Activated T-cell treated with anti-CD3 and anti-CD28 coated beads, Interleukin-2, amount 50 U/mL, for 48 hours (primary cell): ENCODE measurements at regions not wholly inside any gene's neighbourhood (a gene's known extent, or its start where the extent isn't known, plus 50 kb on each side); places are given as distances from the start of the nearest gene placed in this dataset.

Experiments used
- DNase-seq, 2 experiments: peaks; one replicate each; pipeline ENCODE4 v3.0.0-alpha.2; 2020

DNA sequence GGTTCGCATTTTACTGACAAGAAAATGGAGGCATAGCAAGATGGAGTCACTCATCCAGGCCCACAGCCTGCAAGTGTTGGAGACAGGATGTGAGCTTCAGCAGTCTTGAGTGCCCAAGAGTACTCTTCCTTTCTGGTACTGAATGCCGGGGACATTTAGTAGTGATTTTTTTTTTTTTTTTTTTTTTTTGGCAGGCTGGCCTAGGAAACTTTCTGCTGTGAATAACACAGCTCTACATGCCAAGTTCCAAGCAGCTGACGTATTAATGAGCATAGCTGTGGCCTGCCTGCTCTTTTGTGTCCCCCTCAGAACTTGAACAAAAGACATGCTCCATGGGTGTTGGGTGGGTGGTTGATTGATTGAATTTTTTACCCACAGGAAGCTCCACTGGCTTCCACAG lies 195.5 kb upstream of the CADM1 start:
- DNase-seq, result no peak

DNA sequence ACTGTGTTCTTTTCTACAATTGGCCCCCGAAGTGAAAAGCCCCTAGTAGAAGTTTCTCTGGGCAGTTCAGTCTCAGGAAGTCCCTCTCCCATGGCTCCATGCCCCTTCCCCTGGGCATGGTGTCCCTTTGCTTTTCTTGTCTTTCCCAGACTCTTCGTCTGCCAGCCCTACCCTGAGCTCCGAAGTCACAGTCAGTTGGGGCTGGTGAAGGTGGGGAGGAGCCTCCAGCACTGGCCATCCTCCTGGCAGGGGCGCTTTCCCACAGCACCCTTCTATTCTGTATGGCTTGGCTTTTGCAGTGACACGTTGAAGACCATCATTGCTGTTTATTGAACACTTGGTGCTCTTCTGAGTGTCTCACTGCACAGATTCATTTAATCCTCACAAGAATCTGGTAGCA lies 195.1 kb upstream of the CADM1 start:
- DNase-seq, result no peak

DNA sequence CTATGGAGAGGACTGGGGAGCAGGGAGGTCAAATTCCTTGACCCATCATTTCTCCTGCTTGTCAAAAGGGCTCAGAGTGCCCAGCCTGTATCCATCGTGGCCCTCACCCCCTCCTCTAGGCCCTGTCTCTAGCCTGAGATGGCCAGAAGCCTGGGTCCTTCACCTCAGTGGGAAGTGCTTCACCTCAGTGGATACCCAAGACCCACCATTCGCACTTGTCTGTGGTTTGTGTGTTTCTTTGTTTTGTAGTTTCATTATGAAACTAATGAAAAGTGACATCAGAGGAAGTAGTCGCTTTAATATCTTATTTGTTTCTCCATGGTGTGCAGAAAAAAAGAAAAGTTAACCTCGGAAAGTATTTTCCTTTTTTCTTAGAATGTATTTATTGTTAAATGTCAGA lies 194.0 kb upstream of the CADM1 start:
- no peak for DNase-seq

DNA sequence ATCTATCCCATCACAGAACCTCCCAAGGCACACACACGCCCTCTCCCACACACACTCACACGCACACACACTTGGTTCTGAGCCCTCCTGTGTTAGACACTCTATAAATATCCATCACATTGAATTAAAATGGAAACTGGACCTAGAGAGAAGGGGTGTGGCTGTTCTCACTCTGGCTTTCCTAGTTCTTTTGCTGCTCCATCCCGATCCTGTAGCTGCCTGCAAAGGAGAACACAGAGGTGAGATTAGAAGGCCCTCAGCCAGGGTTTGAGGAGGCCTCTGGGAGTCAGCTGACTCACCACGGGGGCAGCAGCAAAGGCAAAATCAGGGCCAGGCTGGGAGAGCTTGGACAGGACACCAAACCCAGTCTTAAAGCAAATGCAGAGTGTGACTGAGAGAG lies 192.3 kb upstream of the CADM1 start:
- DNase-seq, result no peak

DNA sequence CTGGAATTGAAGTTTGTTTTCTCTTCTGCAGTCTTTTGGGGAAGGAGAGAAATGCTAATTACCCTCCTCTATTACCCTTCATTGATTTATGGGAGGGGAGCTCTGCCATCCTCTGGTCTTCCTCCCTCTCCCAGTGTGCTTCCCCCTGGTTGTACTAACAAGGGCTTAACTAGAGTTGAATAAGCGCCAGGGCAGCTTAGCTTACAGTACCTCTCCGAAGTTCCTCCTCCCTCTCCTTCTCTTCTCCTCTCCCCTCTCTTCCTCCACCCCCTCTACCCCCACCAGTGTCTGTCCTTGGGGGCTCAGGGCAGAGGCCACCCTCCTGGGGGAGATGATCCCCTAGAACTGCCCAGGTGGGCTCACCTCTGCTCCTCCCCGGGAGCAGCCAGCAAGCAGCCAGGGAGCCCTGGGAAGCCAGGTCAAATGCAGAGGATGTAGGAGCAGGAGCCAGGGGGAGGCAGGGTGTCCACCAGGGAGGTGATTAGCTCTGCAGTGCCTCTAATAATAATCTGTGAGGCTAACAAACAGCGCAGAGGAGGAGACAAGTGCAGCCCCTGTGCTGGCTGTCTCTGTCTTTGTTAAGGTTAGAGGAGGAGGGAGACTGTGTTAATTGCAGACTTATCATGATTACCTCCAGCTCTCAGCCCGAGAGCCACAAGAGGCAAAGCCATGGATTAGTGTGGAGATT lies 191.6 kb upstream of the CADM1 start:
- DNase-seq, result no peak

DNA sequence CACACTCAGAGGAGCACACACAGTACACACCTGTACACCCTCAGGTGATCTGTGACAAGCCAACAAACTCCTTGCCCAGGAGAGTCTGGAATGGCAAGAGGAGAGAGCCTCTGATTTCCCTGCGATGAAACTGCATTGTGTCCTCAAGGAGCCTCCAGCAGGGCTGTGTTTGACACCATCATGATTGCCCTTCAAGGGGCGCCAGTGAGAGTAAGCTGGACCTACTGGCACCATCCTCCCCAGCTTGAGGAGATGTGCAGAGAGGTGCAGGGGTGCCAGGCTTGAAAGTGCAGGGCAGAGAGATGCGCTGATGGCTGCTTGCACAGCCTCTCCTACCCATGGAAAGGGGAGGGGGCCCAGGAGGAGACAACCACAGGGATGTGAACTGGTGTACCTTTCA lies 188.8 kb upstream of the CADM1 start:
- DNase-seq, result no peak

DNA sequence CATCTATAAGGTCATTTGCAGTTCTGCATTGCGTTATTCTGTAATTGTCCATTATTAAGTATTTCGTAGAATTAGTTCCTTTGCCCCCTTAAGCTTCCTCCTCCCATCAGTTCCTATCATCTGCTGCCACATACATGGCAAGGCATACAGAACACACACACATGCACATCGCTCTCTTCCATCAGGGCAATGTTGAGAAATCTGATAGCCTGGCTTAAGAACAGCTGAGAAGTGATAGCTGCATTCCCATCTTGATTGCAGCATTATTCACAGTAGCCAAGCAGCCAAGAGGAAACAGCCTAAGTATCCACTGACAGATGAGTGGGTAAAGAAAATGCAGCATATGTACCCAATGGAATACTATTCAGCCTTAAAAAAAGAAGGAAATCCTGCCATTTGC lies 186.8 kb upstream of the CADM1 start:
- no peak for DNase-seq

DNA sequence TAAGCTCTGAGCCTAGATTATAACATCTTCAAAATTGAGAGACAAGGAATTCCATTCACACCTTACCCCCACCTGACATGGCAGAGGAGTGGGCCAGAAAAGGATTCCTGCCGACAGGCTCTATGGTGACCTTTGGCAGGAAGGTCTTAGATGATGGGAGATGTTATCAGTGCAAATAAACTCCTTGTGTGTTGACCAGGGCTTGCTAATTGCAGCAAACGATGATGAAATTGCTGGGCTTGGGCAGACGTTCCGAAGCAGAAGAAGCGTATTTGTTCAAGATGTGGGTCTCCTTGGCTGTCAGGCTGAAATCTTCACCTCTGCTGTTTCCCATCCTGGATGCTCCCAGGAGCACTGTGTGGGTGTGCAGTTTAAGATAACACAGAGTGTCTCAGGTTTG lies 183.7 kb upstream of the CADM1 start:
- DNase-seq, result no peak

DNA sequence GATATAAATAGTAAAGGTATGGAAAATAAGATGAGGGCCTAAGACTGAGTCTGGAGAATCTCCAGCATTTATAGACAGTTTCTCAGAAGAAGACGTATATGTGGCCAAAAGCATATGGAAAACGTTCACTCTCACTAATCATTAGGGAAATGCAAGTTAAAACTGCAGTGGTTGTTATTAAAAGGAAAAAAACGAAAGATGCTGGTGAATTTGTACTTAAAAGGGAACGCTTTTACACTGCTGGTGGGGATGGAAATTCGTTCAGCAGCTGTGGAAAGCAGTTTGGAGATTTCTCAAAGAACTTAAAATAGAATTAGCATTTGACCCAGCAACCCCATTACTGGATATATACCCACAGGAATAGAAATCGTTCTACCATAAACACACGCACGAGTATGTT lies 180.5 kb upstream of the CADM1 start:
- DNase-seq, result no peak

DNA sequence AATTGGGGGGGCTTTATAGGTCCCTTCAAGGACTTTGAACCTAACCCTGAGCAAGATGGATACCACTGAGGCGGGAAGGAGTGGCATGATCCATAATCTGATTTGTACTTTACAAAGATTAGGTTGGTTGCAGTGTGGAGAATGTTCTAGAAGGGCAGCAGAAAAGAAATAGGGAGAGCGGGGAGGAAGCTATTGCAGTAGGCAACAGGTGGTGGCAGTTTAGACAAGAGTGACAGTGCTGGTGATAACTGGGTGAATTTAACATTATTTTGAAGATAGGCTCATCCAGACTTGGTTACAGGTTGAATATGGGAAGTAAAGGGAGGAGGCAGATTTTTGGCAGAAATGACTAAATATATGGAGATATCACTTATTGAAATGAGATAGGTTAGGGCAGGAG lies 179.9 kb upstream of the CADM1 start:
- DNase-seq, result no peak

DNA sequence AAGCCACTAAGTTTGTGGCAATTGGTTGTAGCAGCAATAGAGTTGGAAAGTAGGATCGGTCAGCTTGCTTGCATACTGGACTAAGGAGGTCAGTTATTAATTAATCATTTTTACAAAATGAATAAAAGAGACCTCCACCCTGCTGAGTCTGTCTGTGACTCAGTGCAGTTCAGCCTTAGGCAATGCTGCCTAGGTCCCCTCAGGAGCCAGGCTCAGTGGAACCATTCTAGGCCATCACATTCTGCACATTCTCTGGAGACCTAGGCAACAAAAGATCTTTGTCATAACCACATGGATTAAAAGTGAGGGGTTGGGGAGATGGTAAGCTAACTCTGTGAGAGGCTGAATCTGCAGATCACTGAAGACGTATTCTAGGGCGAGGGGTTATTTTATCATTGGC lies 178.7 kb upstream of the CADM1 start:
- DNase-seq, result no peak

DNA sequence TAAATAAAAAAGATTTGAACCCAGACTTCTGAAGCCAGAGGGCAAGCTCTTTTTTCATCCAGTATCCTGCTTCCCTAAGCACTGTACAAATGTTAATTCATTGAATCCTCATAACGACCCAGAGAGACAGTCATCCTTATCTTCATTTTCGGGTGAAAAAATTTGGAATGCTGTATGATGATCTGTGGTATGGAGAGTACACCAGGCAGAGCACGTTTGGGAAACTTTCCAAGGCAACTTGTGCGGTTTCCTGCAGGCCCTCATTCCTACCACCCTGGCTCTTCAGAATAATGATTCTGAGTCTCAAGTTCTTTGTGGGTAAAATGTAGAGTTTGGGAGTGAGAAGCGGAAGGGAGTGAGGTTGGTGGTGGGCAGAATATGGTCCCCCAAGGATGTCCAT lies 177.9 kb upstream of the CADM1 start:
- DNase-seq, result no peak

DNA sequence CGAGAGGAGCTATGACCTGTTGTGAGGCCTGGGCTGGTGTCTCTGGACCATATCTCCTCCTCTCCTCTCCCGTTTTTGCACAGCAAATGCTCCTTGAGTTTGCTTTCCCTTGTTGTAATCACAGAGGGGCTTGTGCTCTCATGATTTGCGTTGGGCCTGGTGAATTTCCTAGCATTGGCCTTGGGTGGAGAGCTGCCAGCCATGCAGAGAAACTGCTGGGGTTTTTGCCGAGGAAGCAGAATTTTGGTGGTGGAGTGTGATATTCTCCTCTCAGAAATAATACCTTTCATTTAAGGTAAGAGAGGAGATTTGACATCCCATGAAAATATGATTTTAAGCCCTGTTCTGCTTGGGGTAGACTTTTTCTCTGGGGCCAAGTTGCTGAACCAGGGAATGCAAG lies 175.7 kb upstream of the CADM1 start:
- no peak for DNase-seq

DNA sequence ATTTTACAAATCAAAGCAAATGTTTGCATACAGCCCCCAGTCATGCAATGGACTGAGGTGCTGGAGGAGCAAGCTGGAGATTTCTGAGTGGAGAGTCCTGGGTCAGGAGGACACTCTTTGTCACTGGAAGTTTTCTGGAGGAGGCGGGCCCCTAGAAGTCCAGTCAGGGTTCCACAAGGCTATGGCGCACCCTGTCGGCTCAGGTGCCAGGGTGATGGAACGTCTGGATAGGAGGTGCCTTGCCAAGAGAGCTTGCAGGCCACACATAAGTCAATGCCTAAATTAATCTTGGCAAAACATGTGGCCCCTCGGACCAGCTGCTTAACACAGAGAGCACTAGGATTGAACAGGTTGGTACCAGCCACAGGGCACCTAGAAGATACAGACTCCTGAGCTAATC lies 174.7 kb upstream of the CADM1 start:
- no peak for DNase-seq

DNA sequence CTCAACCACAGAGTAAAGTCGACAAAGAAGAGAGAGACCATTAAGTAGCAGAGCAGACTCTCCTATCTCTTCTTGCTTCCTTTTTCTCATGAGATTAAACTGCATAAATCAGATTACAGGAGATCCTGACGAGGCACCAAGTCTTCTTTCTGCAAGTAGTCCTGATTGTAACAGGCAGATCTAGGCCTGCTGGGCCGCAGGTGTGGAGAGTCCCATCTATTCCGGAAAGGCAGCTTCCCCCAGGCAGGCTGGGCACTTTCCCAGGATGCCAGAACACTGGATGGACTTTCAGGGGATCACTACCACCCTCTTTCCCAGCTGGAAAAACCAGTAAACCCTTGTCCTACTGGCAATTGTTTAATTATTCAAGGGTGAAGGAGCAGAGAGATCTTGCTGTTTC lies 173.0 kb upstream of the CADM1 start:
- no peak for DNase-seq

DNA sequence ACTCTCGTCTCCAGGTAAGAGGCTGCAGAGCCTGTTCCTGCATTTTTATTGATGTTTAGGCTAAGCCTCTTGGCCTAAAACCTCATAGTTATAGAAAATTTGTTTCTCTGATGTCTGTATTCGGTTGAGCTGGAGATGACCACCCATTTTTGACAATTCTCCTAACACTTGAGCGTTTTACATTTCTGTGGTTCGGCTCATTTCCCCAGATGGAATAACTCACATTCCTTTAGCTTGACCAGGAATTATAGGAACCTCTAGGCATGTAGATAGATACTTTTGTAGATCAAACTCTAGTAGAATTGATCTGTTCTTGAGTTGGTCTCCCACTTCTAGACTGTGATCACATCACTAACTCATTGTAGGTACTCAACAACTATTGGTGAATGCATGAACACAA lies 172.6 kb upstream of the CADM1 start:
- DNase-seq, result no peak

DNA sequence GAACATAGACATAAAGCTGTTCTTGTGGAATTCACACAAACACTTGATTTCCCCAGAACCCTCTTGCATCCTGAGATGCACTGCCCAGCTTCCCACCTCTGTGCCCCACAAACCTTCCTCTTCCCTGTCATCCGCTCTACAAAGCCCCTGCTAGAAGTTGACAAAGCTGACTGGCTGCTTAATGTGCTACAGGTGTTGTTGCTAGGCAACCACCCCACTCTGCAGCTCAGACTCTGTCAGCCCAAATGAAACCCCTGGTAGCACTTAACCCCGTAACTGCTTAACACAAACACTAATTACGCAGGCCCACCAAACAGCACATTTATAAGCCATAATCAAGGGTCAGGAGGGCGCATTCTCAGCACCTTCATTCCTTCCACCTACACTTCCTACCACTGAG lies 172.0 kb upstream of the CADM1 start:
- DNase-seq, result no peak

DNA sequence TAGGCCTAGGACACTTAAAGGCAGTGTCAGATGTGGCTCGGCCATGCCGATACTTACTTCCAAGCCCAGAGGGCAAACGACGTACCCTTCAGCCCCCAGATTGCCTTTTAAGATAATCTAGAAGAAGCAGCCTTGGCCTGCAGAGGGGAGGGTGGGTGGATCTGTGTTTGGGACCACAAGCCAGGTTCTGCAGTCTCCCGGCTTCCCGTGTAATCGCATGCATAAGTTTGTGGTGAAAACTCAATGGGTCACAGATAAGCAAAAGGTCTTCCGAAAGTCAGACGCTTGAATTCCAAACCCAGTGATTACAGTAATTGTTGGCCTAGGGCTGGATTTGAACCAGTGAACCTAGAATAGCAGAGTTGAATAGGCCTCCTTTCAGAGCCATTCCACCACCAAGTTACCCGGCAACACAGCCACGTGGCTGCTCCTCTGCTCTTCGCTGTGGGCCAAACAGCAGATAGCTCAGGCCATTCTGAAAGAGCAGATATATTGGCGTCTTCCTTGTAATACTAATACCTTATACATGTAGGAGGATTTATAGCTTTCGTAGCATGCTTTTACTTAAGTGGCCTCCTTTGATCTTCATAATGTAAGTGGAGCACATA lies 170.8 kb upstream of the CADM1 start:
- no peak for DNase-seq

DNA sequence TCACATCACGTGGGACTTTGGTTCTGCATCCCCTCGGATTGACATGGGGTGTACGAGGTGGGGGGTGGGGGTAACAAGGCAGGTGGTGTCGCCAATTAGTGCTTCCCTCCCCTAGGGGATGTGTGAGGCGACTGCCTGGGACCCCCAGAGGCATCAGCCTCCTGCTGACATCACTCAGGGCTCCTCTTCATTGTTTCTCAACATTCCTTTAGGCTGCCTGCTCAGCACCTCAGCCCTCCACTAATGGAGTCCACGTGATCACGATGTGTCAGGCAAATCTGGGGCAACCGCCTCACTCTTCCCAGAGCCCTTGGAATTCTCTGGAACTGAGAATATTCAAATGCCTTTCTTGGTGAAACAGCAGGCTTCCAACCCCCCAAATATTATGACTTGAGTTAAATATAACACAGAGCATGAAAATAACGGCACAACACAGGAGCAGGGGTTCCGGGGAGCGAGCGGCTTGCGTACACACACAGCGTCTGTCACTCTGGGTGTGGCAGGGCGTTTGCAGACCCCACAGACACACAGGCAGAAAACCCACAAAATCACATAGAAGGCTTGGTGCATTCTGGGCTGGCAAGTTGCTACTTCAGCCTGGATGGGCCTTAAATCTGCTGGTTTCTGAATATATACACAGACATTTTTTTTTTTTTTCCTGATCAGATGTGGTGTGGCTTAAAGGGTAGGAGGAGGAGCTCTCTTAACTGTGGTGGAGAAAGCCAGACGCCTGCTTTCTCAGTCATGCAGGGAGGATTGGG lies 170.1 kb upstream of the CADM1 start:
- DNase-seq, result no peak

DNA sequence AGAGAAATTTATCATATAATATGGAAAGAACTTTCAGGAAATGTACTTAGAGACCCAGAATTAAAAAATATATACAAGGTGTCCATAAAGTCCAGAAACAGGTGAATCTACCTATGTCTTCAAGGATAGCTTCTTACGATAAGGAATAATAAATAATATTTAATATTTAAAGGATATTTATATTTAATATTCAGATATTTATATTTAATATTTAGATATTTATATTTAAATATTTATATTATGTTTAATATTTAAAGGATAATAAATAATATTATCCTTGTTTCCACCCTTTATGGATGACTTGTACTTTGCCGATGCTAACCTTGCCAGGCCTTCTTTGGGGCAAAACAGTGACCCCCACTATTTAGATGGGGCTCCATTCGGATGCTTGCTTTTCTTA lies 169.5 kb upstream of the CADM1 start:
- no peak for DNase-seq

DNA sequence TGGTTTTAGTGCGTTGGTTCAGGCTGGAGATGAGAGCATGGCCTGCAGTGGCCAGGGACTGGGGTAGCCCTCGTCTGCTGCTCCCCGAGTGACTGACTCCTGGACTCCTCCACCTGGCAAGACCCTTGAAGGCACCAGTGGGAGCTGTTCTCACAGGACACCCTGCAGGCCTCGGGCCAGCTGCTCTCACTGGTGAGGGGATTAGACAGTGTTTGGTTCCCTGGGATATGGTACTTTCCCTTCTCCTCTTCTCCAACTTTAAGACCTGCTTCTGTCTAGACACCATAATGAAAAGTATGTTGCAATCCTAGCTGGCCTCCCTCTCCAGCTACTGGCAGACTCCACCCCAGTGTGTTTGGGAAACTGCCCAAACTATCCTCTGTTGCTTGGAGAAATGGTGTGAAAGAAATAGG lies 168.8 kb upstream of the CADM1 start:
- DNase-seq, result no peak

DNA sequence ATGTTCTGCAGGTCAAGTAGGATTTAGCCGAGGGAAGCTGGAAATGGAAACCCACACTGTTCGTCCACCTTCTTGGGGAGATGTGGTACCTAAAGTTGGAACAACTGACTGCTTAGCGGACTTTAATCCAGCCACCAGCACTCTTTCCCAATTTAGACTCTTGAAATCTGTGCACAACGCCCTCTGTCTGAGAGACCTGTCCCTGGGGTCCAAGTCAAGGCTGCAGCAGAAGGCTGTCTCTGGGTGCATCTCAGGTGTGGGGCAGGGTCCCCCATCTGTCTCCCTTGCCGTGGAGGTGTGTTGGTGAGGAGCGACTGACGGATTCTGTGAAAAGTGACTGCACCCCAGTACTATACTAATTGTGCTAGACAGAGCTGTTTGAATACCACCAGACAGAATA lies 168.2 kb upstream of the CADM1 start:
- no peak for DNase-seq

DNA sequence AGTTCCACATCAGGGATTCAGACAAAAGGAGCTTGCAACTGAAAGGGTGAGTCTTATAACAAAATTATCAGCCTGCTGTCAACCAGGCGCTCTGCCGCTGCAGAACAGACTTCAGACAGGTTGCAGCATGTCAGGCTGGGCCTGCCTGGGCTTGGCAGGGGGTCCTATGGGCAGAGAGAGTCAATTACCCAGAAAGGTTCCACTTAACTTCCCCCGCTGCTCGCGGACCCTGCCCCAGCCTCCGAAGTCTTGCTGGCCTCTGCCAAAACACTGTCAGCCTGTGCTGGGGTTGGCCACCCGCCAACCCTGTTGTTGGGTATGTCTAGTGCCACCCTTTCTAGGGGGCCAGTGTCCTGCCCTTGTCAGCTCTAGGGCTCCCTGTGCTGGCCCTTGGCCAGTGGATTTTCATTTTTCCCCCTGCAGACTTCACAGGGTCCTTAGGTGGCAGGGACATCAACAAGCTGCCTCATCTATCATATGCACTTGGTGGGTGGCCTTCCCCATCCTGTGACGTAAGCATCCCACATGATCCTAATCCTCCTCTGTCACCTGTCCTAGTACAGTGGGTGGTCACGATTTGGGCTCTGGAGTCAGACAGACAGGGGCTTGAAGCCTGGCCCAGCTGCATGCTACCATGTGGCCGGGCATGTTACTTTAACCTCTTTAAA lies 166.5 kb upstream of the CADM1 start:
- DNase-seq, result no peak

DNA sequence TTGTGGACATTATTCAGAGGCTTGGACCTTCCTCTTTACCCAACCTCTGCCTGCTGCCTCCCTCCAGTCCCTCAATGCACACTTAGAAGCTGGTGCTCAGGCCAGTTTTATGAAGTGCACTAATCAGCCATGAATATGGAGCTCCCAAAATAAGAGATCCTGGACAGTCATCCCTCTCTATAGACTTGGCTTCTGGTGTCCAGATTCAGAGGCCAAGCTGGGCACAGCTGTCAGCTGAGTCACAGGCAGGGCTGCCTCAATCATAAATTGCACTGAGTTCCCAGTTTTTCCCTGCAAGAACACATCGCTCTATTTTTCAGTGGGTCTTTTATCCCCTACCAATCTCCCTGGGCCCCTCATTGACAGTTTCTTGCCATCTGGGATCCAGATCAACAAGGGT lies 161.7 kb upstream of the CADM1 start:
- no peak for DNase-seq
